ENCODE measurements at regions not wholly inside any gene's neighbourhood (a gene's known extent, or its start where the extent isn't known, plus 50 kb on each side); places are given as distances from the start of the nearest gene placed in this dataset.

DNA sequence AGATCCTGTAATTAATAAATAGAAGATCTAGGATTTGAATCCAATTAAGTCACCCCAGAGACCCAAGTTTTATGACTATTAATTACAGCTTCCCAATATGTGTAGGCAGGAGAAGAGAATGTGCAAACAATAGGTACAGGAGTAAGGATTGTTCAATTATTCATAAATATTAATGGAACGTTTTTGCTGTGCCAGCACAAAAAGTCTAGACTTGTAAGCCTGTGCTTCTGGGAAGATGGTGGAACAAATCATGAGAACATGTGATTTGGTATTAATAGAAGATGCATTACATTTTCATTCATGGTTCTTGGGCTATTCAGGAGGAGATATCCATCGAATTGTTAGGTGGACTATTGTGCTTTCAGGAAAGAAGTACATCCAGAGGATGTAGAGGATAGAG lies 1240.9 kb downstream of the STIM2 start:
- ChIA-PET POLR2A (no interaction called here), CTCF (no interaction called here)
- TF ChIP-seq SIN3A (IDR thresholded peaks at IDR 0.05; ENCODE audit: borderline replicate concordance, insufficient read depth, low read depth, low read length) (no peak), POLR2AphosphoS5 (IDR thresholded peaks at IDR 0.05; ENCODE audit: low read depth, low read length) (no peak), TCF7L2 (IDR thresholded peaks at IDR 0.05; ENCODE audit: low read depth, low read length) (no peak)
- TF ChIP-seq, protein P1, sequence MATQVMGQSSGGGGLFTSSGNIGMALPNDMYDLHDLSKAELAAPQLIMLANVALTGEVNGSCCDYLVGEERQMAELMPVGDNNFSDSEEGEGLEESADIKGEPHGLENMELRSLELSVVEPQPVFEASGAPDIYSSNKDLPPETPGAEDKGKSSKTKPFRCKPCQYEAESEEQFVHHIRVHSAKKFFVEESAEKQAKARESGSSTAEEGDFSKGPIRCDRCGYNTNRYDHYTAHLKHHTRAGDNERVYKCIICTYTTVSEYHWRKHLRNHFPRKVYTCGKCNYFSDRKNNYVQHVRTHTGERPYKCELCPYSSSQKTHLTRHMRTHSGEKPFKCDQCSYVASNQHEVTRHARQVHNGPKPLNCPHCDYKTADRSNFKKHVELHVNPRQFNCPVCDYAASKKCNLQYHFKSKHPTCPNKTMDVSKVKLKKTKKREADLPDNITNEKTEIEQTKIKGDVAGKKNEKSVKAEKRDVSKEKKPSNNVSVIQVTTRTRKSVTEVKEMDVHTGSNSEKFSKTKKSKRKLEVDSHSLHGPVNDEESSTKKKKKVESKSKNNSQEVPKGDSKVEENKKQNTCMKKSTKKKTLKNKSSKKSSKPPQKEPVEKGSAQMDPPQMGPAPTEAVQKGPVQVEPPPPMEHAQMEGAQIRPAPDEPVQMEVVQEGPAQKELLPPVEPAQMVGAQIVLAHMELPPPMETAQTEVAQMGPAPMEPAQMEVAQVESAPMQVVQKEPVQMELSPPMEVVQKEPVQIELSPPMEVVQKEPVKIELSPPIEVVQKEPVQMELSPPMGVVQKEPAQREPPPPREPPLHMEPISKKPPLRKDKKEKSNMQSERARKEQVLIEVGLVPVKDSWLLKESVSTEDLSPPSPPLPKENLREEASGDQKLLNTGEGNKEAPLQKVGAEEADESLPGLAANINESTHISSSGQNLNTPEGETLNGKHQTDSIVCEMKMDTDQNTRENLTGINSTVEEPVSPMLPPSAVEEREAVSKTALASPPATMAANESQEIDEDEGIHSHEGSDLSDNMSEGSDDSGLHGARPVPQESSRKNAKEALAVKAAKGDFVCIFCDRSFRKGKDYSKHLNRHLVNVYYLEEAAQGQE (IDR thresholded peaks at IDR 0.05; ENCODE audit: insufficient read depth in 1 of 2, low read depth in 2 of 2, low read length in 1 of 2) = no peak
- TF ChIP-seq, protein P2, sequence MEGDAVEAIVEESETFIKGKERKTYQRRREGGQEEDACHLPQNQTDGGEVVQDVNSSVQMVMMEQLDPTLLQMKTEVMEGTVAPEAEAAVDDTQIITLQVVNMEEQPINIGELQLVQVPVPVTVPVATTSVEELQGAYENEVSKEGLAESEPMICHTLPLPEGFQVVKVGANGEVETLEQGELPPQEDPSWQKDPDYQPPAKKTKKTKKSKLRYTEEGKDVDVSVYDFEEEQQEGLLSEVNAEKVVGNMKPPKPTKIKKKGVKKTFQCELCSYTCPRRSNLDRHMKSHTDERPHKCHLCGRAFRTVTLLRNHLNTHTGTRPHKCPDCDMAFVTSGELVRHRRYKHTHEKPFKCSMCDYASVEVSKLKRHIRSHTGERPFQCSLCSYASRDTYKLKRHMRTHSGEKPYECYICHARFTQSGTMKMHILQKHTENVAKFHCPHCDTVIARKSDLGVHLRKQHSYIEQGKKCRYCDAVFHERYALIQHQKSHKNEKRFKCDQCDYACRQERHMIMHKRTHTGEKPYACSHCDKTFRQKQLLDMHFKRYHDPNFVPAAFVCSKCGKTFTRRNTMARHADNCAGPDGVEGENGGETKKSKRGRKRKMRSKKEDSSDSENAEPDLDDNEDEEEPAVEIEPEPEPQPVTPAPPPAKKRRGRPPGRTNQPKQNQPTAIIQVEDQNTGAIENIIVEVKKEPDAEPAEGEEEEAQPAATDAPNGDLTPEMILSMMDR (IDR thresholded peaks at IDR 0.05) = no peak
- ATAC-seq (no peak), DNase-seq (ENCODE audit: low read depth, low spot score) (no peak)
- Histone ChIP-seq H3K4me3 (ENCODE audit: low read depth in 2 of 2, low read length in 2 of 2) (no peak overlapping the region), H3K27me3 (ENCODE audit: control insufficient read depth, insufficient read depth, low read length) (no peaks in the 10 kb centered on the region), H3K36me3 (ENCODE audit: control insufficient read depth, insufficient read depth, low read length) (no peaks in the 10 kb centered on the region), H3K9me3 (ENCODE audit: control insufficient read depth, insufficient read depth, low read depth, low read length) (no peaks in the 10 kb centered on the region), H3K27ac (ENCODE audit: low read length) (no peak overlapping the region), H3K4me1 (ENCODE audit: control insufficient read depth, insufficient read depth, low read length) (no peaks in the 10 kb centered on the region)
- intact Hi-C loops (cut with micrococcal nuclease; ENCODE audit: unreplicated experiment) (no loop called here), in situ Hi-C loops (cut with HindIII; ENCODE audit: low pct_unique_long_range_greater_than_20kb, low sequenced_read_pairs) (no loop called here)
- BruUV-seq (replicated peaks) = no TSS peak

DNA sequence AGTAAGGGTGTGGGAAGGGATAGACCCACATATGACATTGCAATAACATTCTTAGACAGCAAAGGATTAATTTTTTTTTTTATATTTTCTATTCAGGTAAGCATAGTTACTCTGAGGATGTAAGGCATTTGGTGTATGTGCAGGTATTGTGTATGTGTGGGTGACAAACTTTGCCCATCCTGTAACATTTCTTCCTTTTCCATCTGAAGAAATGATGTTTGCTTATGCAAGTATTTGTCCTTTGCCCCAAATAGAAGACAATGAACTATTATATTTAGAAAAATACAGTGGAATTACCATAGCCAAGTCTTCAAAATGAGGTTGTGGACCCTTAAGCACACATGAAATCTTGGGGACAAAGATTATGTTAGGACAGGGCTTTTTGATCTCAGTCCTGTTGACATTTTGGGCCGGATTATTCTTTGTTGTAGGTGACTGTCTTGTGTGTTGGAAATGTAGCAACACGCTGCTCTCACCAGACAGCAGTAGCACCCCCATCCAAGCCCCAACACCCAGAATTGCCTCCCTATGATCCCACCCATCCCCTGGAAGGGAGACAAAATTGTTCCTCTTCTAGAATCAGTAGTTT lies 1244.7 kb downstream of the STIM2 start:
- H3K27me3 ChIP-seq (ENCODE audit: control insufficient read depth, insufficient read depth, low read length) = no peaks in the 10 kb centered on the region
- TF ChIP-seq, protein P2 (IDR thresholded peaks at IDR 0.05) = no peak
- TF ChIP-seq SIN3A (IDR thresholded peaks at IDR 0.05; ENCODE audit: borderline replicate concordance, insufficient read depth, low read depth, low read length) (no peak), TCF7L2 (IDR thresholded peaks at IDR 0.05; ENCODE audit: low read depth, low read length) (no peak), POLR2AphosphoS5 (IDR thresholded peaks at IDR 0.05; ENCODE audit: low read depth, low read length) (no peak)
- TF ChIP-seq, protein P1 (IDR thresholded peaks at IDR 0.05; ENCODE audit: insufficient read depth in 1 of 2, low read depth in 2 of 2, low read length in 1 of 2) = no peak
- no peak overlapping the region for H3K4me3 ChIP-seq (ENCODE audit: low read depth in 2 of 2, low read length in 2 of 2)
- H3K27ac ChIP-seq (ENCODE audit: low read length) = no peak overlapping the region
- intact Hi-C loops (cut with micrococcal nuclease; ENCODE audit: unreplicated experiment) (no loop called here), in situ Hi-C loops (cut with HindIII; ENCODE audit: low pct_unique_long_range_greater_than_20kb, low sequenced_read_pairs) (no loop called here)
- no peaks in the 10 kb centered on the region for H3K4me1 ChIP-seq (ENCODE audit: control insufficient read depth, insufficient read depth, low read length)
- H3K9me3 ChIP-seq (ENCODE audit: control insufficient read depth, insufficient read depth, low read depth, low read length) = no peaks in the 10 kb centered on the region
- ChIA-PET CTCF (no interaction called here), POLR2A (no interaction called here)
- ATAC-seq = no peak
- no TSS peak for BruUV-seq (replicated peaks)
- no peaks in the 10 kb centered on the region for H3K36me3 ChIP-seq (ENCODE audit: control insufficient read depth, insufficient read depth, low read length)
- DNase-seq (ENCODE audit: low read depth, low spot score) = no peak

All from Panc1 (cell line).